ENCODE measurements at regions not wholly inside any gene's neighbourhood (a gene's known extent, or its start where the extent isn't known, plus 50 kb on each side); places are given as distances from the start of the nearest gene placed in this dataset.

- H3K9me3 Mint-ChIP-seq: no peaks in the 10 kb centered on the region
- peak overlapping the region; percentile 28 for H3K27ac Mint-ChIP-seq
- H3K36me3 Mint-ChIP-seq: no peaks in the 10 kb centered on the region
- no peak overlapping the region for H3K4me3 Mint-ChIP-seq
- no peaks in the 10 kb centered on the region for H3K4me1 Mint-ChIP-seq
- no peaks in the 10 kb centered on the region for H3K27me3 Mint-ChIP-seq
- DNase-seq (ENCODE audit: low spot score in 2 of 2): no peak
- ATAC-seq (ENCODE audit: low read depth): no peak
Measured at GRCh38 chr6:106894978-106895702, 79.4 kb downstream of the CD24 start.

DNA sequence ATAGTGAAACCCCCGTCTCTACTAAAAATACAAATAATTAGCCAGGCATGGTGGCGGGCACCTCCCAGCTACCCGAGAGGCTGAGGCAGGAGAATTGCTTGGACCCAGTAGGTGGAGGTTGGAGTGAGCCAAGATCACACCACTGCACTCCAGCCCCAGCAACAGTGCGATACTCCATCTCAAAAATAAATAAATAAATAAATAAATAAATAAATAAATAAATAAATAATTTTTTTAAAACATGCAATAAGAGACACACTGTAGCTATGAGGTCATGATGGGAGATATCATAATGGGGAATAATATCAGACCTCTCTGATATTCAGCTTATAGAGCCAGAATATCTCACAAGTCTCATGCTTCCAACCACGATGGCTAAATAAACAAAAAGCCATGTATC lies 82.3 kb downstream of the CD24 start:
- ATAC-seq (ENCODE audit: low read depth): no peak
- Mint-ChIP-seq H3K36me3 (no peaks in the 10 kb centered on the region), H3K4me3 (no peak overlapping the region), H3K27ac (no peak overlapping the region), H3K27me3 (peaks cover 1% of the 10 kb centered on the region), H3K4me1 (peaks cover 4% of the 10 kb centered on the region), H3K9me3 (no peaks in the 10 kb centered on the region)
- DNase-seq (ENCODE audit: low spot score in 2 of 2): no peak

DNA sequence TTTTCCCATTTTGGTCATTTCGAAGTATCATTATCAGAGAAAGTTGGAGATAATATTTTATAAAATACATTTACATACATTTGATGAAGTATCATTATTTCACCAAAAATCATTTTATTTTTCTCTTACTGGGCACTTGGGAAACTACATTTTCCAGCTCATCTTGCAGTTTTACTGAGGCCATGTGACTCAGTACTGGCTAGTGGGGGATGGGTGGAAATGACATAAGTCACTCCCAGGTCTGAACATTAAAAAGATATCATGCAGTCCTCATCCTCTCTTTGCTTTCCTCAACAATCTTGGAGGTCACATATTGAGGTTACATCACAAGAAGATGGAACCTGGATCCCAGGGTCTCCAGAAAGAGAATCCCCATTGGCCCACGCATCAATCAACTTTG lies 84.1 kb downstream of the CD24 start:
- peaks cover 4% of the 10 kb centered on the region for H3K4me1 Mint-ChIP-seq
- ATAC-seq (ENCODE audit: low read depth): no peak
- H3K36me3 Mint-ChIP-seq: no peaks in the 10 kb centered on the region
- H3K27me3 Mint-ChIP-seq: peaks cover 1% of the 10 kb centered on the region
- DNase-seq (ENCODE audit: low spot score in 2 of 2): no peak
- H3K4me3 Mint-ChIP-seq: no peak overlapping the region
- H3K9me3 Mint-ChIP-seq: no peaks in the 10 kb centered on the region
- no peak overlapping the region for H3K27ac Mint-ChIP-seq

DNA sequence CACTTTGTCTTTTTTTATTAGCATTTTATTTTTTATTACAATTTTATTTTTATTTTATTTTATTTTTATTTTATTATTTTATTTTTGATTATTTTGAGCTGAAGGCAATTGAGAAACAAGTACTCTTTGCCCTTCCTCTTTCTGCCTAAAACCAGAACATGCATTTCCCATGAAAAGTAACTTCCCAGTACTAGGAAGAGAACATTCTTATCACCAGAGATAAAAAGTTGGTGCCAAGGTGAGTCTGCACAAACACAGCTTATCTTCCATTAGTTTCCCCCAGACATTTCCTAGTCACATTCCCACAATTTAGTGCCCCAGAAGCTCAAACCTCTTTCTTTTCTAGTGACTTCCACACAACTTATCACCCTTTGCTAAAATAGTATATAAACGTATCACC lies 84.8 kb downstream of the CD24 start:
- no peak for ATAC-seq (ENCODE audit: low read depth)
- Mint-ChIP-seq H3K4me3 (no peak overlapping the region), H3K27ac (no peak overlapping the region), H3K9me3 (no peaks in the 10 kb centered on the region), H3K4me1 (peaks cover 5% of the 10 kb centered on the region), H3K36me3 (no peaks in the 10 kb centered on the region), H3K27me3 (peaks cover 1% of the 10 kb centered on the region)
- DNase-seq (ENCODE audit: low spot score in 2 of 2): no peak

DNA sequence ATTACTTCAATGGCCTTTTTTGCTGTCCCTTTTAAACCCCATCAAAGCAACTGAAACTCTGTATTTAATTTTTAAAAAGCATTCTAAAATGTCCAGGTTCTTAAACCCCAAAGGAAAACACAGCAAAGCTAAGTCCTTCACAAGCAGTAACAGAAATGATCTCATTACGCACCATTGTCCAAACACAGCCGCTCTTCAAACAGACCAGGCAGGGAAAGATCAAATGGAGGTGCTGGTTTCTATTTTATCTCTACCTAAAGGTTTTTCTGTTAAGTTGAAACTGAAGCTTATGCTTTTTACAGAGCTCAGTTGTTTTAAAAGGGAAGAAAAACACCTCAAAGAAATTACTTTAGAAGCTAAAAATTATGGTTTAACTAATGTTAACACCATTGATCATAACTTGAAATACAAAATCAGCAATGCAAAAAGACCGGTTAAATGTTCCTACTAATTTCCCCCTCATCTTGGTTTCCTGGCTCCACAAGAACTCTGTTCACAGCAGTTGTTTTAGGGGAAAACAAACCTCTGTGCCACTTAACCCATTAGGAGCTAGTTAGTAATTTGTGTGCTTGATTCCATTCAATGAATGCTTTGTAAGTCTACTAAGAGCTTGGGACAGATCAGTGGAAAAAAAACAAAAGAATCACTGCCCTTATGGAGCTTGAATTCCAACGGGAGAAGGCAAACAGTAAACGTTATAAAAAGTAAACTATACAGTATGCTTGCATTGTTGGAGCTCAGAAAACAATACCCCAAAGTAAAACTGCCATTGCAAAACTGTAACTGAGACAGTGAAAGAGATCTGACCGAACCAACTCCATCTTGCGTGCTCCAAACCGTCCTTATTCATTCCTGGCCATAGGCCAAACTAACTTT lies 87.4 kb downstream of the CD24 start:
- no peak for ATAC-seq (ENCODE audit: low read depth)

GRCh38 chr6:106886081-106886843 lies 88.3 kb downstream of the CD24 start:
- no peak for DNase-seq (ENCODE audit: low spot score in 2 of 2)
- Mint-ChIP-seq H3K36me3 (no peaks in the 10 kb centered on the region), H3K4me3 (no peak overlapping the region), H3K9me3 (no peaks in the 10 kb centered on the region), H3K4me1 (peaks cover 7% of the 10 kb centered on the region), H3K27ac (no peak overlapping the region), H3K27me3 (peaks cover 1% of the 10 kb centered on the region)
- no peak for ATAC-seq (ENCODE audit: low read depth)

More for the DNA sequence above, 87.4 kb downstream of the CD24 start:
- peaks cover 7% of the 10 kb centered on the region for H3K4me1 Mint-ChIP-seq
- no peaks in the 10 kb centered on the region for H3K9me3 Mint-ChIP-seq
- no peaks in the 10 kb centered on the region for H3K36me3 Mint-ChIP-seq
- H3K4me3 Mint-ChIP-seq: no peak overlapping the region
- no peak for DNase-seq (ENCODE audit: low spot score in 2 of 2)
- no peak overlapping the region for H3K27ac Mint-ChIP-seq
- peaks cover 1% of the 10 kb centered on the region for H3K27me3 Mint-ChIP-seq

GRCh38 chr6:106885679-106886078 lies 88.8 kb downstream of the CD24 start:
- H3K9me3 Mint-ChIP-seq: no peaks in the 10 kb centered on the region
- peaks cover 7% of the 10 kb centered on the region for H3K4me1 Mint-ChIP-seq
- H3K36me3 Mint-ChIP-seq: no peaks in the 10 kb centered on the region
- peaks cover 1% of the 10 kb centered on the region for H3K27me3 Mint-ChIP-seq
- ATAC-seq (ENCODE audit: low read depth) (no peak), DNase-seq (ENCODE audit: low spot score in 2 of 2) (no peak)
- H3K27ac Mint-ChIP-seq: no peak overlapping the region
- H3K4me3 Mint-ChIP-seq: no peak overlapping the region

DNA sequence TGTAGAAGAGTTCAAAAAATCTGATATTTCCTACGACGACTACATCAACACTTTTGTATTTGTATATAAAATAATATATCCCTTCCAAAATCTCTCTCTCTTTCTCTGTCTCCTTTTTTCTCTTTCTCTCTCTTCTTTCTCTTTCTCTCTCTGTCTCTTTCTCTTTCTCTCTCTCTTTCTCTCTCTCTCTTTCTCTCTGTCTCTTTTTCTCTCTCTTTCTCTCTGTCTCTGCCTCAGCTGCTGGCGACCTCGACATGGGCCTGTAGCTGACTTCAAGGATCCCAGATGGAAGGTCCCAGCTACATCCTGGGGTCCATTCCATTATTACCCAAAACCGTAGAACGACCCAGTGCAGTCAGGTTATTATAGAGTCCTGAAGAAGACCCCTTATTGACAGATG lies 90.0 kb downstream of the CD24 start:
- peaks cover 5% of the 10 kb centered on the region for H3K4me1 Mint-ChIP-seq
- ATAC-seq (ENCODE audit: low read depth) (no peak), DNase-seq (ENCODE audit: low spot score in 2 of 2) (no peak)
- H3K4me3 Mint-ChIP-seq: no peak overlapping the region
- H3K27ac Mint-ChIP-seq: no peak overlapping the region
- H3K27me3 Mint-ChIP-seq: no peaks in the 10 kb centered on the region
- H3K36me3 Mint-ChIP-seq: no peaks in the 10 kb centered on the region
- H3K9me3 Mint-ChIP-seq: no peaks in the 10 kb centered on the region

DNA sequence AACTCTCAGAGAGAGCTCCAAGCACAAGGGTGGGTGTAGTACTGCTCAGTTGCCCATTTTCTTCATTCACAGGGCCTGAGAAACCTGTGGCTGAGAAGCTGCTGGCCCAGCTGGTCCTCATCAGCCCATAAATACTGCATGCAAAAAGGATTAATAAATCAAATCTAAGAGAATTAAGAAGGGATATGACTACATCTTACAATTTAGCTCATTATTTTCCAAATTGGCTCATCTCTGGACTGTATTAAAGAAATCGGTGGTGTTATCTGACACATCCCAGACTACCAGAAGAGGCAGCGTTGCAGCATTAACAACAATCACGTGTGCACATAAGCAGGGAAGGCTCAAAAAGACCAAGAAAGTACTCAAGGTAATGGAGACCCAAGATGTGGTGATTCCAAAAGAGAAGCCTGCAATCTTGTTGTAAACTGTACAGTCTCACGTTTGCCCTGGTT lies 90.7 kb downstream of the CD24 start:
- DNase-seq (ENCODE audit: low spot score in 2 of 2) (no peak), ATAC-seq (ENCODE audit: low read depth) (no peak)
- Mint-ChIP-seq H3K4me3 (no peak overlapping the region), H3K36me3 (no peaks in the 10 kb centered on the region), H3K9me3 (no peaks in the 10 kb centered on the region), H3K4me1 (peaks cover 4% of the 10 kb centered on the region), H3K27ac (no peak overlapping the region), H3K27me3 (no peaks in the 10 kb centered on the region)

DNA sequence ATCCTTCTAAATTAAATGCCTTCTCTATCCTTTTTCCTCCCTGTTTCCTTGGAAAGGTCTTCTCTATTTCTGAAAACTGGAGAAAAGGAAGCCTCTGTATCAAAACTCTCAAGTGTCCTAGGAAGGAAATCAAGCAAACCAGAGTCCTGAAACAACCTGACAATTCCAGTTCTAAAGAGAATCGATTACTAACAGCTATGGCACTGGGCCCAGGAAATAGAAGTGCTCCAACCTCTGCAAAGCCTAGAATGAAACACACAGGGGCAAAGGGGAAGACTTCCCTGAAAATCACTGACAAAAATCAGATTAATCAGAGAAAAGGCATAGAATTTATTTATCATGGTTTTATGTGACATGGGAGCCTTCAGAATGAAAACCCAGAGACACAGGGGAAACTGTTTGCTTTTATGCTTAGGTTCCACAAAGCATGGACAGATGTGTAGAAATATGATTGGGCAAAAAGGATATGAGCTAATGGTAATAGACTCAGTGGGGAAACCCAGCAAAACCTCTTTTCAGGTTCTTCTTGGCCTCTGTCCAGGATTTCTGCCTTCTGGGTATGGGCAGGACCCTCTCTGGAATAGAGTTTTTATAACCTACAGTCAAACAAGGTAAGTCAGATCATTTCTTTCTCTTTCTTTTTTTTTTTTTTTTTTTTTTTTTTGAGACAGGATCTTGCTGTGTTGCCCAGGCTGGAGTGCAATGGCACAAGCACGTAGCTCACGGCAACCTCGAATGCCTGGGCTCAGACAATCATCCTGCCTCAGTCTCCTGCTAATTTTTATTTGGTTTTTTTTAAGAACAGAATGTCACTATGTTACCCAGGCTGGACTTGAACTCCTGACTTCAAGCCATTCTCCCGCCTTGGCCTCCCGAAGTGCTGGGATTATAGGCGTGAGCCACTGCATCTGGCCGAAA lies 91.7 kb downstream of the CD24 start:
- ATAC-seq (ENCODE audit: low read depth): no peak
- peaks cover 3% of the 10 kb centered on the region for H3K4me1 Mint-ChIP-seq
- H3K27me3 Mint-ChIP-seq: no peaks in the 10 kb centered on the region
- no peak overlapping the region for H3K4me3 Mint-ChIP-seq
- H3K9me3 Mint-ChIP-seq: no peaks in the 10 kb centered on the region
- no peak for DNase-seq (ENCODE audit: low spot score in 2 of 2)
- peak overlapping the region; percentile 30 for H3K27ac Mint-ChIP-seq
- no peaks in the 10 kb centered on the region for H3K36me3 Mint-ChIP-seq

DNA sequence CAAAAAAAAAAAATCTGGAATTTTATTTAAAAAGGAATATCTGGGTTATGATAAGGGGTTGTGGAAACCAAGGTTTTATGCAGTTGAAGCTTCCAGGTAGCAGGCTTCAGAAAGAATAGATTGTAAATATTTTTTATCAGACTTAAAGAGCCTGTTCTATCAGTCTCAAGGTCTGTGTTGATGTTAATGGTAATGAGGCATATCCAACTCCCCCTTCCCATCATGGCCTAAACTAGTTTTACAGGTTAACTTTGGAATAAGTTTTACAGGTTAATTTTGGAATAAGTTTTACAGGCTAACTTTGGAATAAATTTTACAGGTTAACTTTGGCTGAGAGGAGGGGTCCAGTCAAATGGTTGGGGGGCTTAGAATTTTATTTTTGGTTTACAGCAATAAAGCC lies 92.4 kb downstream of the CD24 start:
- ATAC-seq (ENCODE audit: low read depth): no peak
- no peak overlapping the region for H3K4me3 Mint-ChIP-seq
- no peak for DNase-seq (ENCODE audit: low spot score in 2 of 2)
- H3K27ac Mint-ChIP-seq: no peak overlapping the region
- H3K36me3 Mint-ChIP-seq: no peaks in the 10 kb centered on the region
- H3K27me3 Mint-ChIP-seq: no peaks in the 10 kb centered on the region
- H3K4me1 Mint-ChIP-seq: peaks cover 3% of the 10 kb centered on the region
- no peaks in the 10 kb centered on the region for H3K9me3 Mint-ChIP-seq

- Mint-ChIP-seq H3K27me3 (no peaks in the 10 kb centered on the region), H3K9me3 (peaks cover 2% of the 10 kb centered on the region)
Measured at GRCh38 chr6:106880952-106881351, 93.6 kb downstream of the CD24 start.

DNA sequence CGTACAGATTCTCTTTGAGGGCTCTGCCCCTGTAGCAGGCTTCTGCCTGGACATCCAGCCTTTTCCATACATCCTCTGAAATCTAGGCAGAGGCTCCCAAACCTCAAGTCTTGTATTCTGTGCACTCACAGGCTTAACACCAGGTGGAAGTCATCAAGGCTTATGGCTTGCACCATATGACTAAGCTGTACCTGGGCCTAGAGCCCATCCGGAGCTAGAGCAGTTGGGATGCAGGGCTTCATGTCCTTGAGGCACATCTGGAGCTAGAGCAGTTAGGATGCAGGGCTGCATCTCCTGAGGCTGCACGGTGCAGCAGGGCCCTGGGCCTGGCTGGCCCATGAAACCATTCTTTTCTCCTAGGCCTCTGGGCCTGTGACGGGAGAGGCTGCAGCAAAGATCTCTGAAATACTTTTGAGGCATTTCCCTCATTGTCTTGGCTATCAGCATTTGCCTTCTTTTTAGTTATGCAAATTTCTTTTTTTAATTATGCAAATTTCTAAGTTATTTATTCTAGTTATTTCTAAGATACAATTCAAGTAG lies 98.7 kb downstream of the CD24 start:
- DNase-seq (ENCODE audit: low spot score in 2 of 2) (no peak), ATAC-seq (ENCODE audit: low read depth) (no peak)
- Mint-ChIP-seq H3K4me3 (no peak overlapping the region), H3K9me3 (peaks cover 4% of the 10 kb centered on the region), H3K27me3 (no peaks in the 10 kb centered on the region), H3K4me1 (peaks cover 3% of the 10 kb centered on the region), H3K36me3 (peaks cover 3% of the 10 kb centered on the region), H3K27ac (no peak overlapping the region)

More at GRCh38 chr6:106880952-106881351, 93.6 kb downstream of the CD24 start:
- no peak overlapping the region for H3K27ac Mint-ChIP-seq
- no peak overlapping the region for H3K4me3 Mint-ChIP-seq
- DNase-seq (ENCODE audit: low spot score in 2 of 2) (no peak), ATAC-seq (ENCODE audit: low read depth) (no peak)
- H3K4me1 Mint-ChIP-seq: peaks cover 3% of the 10 kb centered on the region
- peaks cover 1% of the 10 kb centered on the region for H3K36me3 Mint-ChIP-seq
